DMS 273 (cell line): ENCODE measurements at regions not wholly inside any gene's neighbourhood (a gene's known extent, or its start where the extent isn't known, plus 50 kb on each side); places are given as distances from the start of the nearest gene placed in this dataset.

Experiments
- DNase-seq: peaks from one replicate; lab custom pipeline; 2025; ENCODE audit not compliant: unreplicated experiment; lab: John Stamatoyannopoulos, UW

DNA sequence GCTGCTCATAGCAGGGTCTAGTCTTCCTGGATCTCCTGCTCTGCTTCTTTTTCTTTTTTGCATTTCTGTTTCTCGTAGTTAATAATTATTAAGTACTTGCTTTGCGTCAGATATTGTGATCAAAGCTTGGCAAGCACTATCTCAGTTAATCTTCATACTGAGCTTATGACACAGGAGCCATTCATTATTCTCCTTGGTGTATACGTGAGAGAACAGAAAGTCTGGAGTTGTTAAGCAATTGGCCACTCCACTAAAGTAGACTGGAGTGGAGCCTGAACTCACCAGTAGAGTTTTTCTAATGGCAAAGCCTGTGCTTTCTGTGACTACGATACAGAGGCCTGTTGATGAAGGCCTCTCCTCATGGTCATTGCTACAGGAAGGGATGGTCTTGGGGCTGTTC, 285.9 kb downstream of the RFC3 start:
- DNase-seq = no peak

DNA sequence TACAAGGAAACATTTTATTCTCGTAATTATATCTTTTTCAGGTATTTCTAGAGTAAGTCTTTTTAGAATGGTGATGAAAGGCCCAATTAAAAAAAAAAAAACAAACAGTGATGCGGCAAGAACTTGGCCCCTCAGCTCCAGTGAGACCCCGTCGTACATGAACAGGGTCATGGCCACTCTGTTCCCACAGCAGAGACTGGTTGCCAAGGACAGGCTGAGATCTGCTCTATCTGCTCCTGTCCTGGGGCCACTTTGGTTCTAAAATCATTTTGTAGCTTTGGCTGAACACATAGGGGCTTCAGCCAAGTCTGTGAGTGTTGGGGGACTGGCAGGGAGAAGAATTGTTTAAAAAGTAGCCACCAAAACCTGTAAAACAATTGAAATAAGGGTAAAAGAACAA, 286.9 kb downstream of the RFC3 start:
- no peak for DNase-seq

DNA sequence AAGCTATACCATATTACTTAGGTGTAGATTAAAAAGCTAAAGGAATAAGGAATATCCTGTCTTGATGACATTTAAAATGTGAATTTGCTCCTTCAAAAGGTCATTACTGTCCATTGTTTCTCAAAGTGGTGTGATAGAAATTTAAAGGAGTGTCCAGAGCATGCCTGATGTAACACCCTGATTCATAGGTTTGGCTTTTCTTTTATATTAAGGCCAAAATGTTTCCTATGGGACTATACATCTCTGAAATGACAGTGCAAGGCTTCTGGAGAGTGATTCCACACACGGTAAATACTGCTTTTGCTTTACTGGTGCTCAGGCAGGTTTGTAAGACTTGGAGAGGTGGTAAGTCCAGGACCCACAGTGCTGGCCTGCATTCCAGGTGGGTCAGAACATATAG, 289.9 kb downstream of the RFC3 start:
- DNase-seq = no peak

DNA sequence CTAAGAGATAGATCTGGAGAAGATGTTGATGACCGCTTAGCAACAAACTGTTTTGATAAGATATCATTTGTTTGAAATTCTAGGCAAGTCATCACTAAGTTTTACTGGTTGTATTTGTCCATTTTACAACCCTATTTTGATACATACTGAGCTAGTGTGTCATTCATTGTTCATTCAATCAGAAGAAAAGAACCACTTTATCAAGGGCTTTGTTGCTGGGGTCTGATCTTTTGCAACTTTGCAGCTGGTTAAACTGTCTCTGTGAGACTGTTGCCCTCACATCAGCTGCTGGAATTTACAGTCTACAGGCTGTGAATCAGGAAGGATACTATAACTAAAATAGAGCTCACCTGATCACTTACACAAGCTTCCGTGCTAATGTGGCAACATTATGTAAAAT, 290.5 kb downstream of the RFC3 start:
- no peak for DNase-seq

DNA sequence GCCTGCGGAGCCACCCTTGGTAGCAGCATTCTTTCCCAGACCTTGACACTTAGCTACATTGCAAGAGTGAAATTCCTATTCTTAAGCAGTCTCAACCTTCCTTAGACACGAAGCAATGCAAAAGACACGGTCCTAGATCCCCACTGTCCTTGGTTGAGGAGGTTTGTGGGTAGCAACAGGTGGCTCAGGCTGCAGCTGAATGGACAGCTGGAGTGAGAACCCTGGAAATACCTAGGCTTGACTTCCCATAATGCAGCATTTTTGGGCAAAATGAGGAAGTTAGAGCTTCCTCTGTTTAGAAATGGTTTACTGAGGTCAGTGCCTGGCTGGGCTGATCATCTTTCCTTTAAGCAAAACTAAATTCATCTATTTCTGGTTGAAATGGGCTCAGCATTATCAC, 296.6 kb downstream of the RFC3 start:
- no peak for DNase-seq

DNA sequence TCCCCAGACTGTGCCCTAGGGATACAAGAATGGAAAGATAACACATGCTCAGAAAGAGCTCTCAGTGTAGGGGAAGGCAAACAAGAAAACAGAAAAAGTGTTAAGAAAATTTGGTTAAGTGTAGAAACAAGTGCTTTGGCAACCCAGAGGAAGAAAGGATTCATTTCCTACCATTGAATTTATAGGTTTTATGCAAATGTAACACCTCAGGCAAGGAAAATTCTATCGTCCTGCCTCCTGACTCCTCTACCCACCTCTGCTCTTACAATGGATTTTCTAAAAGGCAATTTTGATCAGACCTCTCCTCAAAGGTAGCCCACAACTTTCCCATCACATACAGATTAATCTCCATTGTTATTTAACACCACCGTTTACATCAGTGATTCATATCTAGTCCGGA, 298.7 kb downstream of the RFC3 start:
- no peak for DNase-seq

DNA sequence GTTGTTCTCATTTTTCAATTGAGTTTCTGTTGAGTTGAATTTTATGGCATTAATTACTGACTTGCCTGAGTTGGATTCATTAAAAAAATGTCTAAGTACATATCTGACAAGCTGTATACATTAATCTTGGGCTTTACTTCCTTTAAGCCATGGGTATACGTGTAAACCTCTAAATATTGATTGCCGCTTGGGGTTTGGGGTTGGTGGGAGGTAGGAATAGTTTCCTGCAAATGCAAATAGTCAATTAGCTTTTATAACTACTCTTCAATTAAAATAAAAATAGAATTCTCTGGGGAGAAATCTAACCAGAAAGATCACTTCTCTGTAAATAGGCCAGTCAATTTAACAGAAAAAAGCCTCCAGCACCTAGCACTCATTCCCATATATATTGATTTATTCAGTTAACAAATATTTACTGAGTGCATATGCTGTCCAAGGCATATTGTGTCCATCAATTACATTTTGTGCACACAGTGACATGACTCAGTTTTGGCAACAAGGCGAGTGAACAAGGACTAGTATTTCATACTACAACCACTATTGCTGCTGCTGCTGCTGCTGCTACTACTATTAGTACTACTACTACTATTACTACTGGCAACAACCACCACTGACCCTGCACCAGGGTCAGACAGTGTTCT, 306.8 kb downstream of the RFC3 start:
- DNase-seq = no peak

DNA sequence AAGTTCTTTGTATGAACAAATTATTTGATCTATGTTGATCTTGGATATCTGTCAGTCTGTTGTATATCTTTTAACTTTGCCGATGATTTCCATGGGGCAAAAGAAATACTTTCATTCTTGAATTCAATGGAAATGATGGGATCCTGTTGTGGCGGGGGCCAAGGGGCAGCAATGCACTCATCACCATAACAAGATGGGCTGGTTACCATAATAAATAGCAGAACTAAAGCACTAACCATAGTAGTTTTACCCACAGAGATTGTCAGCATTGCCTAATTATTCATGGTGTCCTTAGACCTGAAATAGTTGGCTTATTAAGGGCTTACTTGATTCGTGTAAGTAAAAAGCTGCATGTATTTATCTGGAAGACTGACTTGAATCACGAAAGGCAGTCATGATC, 309.6 kb downstream of the RFC3 start:
- no peak for DNase-seq

DNA sequence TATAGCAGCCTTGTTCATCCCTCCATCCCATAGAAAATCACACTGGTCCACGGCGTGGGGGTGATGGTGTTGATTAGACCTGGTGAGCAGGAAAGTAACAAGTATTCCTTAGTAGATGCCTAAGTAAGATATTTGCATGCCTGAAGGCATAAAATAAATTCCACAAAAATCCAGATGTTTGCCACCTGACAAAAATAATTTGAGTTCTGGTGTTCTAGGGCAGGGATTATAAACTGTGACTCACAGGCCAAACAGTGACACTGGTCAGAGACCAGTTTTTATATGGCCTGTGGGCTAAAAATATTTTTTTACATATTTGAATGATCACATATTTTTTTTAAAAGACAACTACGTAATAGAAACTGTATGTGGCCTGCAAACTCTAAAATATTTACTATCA, 310.7 kb downstream of the RFC3 start:
- no peak for DNase-seq

DNA sequence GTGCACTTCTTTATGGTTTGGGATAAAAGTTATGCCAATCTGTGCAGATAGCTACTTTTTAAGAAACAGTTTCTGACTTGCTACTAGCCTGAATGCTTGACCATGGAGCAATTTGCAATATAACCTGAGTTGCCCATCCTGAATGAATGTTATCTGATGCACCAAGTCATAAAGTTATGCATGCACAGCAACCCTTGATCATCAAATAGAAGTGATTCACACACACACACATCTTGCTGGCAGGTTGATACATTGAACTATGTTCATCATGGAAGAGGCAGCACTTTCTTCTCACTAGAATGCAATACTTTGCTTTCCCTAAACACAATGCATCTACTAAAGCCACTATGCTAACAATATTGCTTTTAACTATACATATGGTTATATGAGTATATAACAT, 311.5 kb downstream of the RFC3 start:
- DNase-seq = no peak

DNA sequence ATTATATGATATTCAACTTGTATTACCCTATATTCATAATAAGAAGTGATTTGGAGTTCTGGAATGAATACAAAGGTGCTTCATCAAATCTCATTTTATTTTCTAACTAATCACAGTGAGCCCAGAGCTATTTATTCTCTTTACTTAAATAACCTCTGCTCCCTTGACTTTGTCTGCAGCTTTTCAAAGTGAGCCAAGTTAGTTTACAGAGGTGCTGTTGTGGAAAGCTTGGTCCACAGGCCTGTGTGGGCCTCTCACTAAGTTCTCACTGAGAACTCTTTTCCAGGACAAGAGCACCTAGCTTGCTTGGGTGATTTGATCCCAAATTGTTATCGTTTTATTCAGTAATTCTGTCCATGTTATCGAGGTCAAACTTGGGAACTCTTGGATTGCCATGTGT, 319.3 kb downstream of the RFC3 start:
- no peak for DNase-seq

DNA sequence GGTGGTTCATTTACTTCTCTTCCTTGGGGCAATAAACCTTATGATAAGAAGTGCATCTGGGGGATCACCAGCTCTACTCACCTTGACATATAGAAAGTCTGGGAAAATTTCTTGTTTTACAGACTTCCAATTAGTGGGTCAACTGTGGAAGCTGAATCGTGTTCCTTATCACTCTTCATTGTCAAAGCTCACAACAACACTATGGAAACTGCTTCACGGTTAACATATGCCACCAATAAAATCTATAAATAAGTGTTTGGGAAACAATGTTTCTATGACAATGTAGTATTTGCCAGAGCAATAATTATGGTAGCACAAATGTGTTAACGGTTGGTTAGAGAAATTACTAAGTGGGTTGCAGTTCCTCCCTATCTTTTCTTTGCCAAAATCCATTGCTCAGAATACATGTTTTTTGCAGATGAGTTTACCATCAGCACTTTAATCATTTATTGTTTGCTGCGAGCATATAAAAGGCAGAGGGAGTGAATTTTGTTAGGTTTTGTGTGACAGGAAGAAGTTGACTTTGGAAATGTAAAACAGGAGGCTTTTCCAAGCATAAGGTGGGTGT, 321.8 kb downstream of the RFC3 start:
- DNase-seq = no peak

DNA sequence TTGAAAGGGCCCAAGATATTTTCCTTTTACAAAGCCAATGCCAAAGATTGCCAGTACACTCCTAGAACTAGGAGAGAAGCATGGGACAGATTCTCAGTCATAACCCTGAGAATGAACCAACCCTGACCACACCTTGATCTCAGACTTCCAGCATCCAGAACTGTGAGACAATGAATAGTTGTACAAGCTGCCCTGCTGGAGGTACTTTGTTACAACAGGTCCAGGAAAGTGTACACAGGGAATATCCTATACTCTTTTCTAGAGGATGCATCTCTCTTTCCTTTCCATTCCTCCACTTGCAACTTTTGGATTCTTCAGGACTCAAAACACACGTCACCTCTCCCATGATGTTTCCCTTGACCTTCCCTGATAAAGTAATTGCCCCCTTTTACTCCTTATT, 325.7 kb downstream of the RFC3 start:
- DNase-seq = no peak

DNA sequence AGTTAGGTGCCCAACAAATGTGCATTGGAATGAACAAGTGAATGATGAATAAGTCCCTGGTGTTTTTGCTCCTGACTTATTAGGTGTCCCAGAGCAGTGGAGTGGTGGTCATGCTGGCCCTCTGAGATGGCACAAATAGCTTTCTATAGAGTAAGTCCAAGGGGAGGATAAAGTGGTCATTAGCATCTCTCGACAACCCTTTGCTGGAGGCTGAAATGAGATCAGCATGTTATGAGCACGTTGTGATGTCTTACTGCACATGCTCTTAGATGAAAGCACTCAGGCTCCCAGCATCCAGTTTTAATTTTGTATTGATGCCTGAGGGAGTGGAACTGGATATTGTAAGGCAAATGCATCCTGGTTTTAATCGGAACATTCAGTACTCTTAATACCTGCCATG, 326.2 kb downstream of the RFC3 start:
- DNase-seq = no peak

DNA sequence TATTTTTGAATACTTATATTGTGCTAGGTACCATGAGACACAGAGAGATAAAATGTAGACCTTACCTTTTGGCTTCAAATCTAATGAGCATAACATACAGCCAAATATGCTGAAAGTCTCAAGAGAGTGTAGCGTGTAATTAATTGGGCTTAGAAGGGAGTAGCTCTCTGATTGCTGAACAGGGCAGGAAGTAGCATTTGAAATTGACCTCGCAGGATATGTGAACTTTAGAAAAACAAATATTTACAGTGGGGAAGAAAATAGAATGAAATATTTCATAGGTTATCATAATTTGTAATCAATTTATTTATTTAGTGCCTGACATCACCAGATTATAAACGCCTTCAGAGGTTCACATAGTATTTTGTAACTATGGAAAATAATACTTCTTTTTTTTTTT, 327.1 kb downstream of the RFC3 start:
- DNase-seq = no peak

DNA sequence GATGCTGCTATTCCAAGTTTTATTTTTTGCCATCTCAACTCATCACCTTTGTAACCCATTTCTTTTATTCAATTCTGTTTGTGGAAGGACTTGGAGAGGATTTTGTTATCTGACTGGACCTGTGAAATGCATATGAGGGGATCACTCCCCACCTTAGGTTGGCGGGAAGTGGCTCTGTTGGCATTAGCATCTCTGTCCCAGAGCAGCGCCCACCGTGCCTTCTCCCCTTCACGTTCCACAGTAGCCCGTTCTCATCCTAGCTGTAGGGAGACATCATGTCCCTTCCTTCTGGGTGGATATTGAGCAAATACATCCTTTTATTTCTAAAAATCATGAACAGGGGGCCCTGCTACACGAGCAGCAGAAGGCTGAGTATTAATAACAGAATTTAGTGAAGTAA, 330.4 kb downstream of the RFC3 start:
- no peak for DNase-seq

DNA sequence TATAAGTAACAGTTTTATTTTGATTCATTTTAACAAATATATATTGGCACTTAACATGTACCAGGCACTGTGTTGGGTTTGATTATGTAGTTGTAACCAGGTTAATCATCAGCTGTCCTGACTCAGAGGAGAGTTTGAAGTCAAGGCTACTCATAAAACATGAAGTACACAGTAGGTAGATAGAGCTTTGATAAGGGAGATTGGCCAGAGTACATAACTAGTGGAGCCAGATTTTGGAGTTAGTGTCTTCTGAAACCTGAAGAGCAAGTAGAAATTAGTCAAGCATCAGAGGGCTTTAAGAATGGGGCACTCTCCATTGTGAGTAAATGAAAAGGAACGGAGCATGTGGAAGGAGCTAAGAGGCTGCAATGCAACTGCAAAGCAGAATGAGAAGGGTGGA, 333.9 kb downstream of the RFC3 start:
- no peak for DNase-seq

DNA sequence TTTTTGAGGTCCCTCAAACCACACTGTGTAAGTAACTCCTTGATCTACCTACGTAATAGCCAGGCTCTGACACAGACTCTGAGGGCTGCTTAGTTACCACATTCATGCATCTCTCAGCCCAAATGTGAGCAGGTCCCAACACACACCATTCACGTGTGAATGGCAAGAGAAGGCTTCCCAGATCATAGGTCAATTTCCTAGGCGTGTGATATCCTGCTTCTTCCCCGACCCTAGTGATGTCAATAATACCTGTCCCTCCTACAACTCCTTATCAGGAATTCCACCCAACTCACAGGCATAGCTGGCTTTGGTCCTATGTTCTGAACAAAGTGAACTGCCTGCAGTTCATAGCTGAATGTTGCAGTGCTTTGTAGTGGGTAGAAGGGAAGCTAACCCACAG, 334.5 kb downstream of the RFC3 start:
- DNase-seq = no peak

DNA sequence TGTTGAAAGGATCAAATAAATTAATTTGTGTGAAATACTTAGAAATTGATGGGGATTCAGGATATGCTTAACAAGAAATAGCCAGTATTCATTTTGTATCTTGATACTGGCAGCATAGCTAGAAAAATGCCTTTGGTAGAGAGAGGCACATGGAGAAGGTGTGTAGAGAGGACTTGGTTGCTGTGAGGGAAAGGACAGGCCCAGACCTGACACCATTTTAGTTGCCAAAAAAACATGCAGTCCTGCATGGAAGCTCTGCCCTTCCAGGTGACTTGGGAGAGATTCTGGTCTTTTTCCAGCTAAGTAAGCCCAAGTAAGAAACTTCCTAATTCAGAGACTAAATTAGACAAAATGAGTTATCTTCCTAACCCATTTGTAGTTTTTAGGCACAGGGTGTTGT, 335.0 kb downstream of the RFC3 start:
- DNase-seq = no peak

DNA sequence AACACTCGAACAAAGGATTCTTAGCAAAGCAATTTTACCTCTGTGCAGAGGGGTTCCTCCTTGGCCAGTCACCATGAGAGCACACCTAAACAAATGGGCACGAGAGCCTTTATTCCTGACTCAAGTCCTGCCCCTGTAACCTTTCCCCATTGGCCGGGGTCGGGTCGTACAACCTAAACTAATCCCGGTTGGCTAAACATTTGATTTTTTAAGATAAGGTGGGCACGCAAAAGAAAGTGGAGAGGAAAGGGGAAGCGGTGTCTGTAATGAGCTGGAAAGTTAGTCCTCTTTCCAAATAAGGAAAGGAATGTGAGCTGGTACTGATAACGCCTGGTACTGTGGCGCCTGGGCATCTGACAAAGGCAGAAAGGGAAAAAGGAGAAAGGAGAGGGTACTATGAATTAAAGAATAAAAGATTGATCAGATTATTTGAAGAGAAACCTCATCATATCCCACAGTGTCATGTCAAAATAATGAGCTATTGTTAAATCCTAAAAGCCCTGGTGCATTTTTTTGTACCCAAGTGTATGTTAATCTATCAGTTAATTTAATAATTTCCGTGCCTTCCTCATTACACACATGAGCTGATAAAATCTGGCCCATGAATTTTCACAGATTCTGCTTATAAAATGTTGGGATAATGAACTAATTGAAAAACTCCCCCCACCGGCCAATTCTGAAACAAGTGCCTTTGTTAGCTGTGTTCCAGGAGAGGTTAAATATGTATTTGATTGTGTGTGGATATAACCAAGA, 335.7 kb downstream of the RFC3 start:
- DNase-seq = no peak

DNA sequence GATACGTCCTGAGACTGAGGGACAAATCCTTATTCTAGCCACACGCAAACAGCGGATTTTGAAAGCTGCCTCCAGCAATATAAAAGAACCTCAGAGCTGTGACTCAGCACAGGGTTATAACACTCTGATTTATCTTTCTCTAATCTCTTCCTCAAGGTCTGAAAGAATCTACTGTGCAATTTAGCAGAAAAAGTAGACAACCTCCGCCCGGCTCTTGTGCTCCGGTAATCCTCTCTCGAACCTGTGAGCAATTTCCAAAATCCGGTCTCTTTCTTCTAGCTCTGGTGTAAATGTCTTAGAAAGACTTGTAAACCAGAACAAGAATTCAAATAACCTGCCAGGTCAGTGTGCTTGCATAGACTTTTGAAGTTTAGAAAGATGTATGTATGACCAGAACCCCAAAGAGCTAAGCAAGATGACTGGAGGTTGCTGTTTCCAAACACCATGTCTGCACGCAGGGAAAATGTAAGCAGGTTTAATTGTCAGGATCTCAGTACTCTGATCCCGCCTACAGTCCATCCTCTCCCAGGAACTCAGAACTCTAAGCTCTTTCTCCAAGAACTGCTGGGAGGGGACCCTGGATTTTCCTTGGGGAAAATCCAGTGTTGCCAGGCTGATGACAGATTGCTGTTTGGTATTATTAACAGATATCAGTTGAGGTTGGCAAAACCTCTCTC, 338.1 kb downstream of the RFC3 start:
- DNase-seq = peak; percentile 38

DNA sequence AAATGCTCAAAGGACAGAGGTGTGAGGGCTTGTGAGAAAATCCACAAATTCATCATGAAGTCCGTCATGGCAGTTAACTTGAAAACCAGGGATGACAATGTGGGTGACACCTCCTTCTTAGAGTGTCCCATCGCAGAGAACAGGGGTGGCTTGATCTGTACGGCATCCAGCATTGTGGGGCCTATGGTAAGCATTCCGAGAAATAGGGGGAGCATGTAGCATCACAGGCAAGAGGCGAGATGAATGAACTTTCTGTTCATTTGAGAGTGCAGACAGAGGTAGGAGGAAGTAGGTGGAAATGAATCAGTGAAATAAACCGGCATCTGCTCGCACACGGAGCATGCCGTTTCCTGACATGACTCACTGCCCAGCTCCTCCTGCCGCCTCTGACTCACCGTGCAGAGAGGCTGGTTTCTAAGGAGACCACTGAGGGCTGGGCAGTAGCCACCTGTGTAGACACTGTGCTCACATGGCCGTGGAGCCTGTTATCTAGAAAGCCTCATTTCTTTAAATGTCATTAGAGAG, 339.0 kb downstream of the RFC3 start:
- peak; percentile 88 for DNase-seq
